ENCODE measurements at regions not wholly inside any gene's neighbourhood (a gene's known extent, or its start where the extent isn't known, plus 50 kb on each side); places are given as distances from the start of the nearest gene placed in this dataset.

DNA sequence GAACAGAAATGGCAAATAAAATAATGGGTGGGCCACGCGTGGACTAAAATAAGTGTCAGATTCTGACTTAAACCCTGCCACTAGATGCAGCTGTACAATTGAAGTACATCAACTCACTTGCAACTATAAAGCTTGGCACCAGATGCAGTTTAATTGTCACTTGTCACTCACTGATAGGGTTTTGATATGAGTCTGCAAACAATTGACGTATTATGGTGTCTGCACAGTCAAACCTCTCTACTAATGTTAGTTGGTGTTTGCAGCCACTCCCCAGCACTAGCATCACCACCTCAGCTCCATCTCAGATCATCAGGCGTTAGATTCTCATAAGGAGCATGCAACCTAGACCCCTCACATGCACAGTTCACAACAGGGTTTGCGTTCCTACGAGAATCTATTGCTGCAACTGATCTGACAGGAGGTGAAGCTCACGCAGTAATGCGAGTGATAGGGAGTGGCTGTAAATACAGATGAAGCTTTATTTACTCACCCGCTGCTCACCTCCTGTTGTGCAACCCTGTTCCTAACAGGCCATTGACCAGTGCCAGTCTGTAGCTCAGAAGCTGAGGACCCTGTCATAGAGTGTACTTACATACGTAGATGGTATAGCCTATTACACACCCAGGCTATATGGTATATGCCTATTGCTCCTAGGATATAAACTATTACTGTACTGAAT, 72.1 kb upstream of the SEMA6A start:
- Histone ChIP-seq H3K36me3 (ENCODE audit: control insufficient read depth in 2 of 2, insufficient read depth in 2 of 2, low read length in 1 of 2) (no peaks in the 10 kb centered on the region), H3K27ac (ENCODE audit: low read depth in 1 of 2, low read length in 1 of 2) (no peak overlapping the region)
- 97% methylated on average over 10 of the region's 10 CpGs for WGBS

DNA sequence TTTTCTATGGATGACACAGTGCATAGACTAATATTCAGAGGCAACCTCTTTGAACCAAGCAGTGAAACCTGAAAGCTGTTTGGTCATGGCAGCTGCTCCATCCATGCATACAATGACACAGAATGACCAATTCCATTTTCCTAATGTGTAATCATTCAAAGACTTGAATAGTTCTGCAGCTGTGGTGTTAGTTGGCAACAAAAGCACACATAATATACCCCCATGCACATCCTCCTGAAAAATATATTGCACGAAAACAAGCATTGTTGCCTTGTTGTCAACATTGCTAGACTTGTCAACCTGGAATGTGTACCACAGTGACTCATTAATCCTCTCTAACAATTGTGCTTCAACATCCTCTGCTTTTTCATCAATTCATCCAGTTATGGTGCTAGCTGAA, 71.0 kb upstream of the SEMA6A start:
- Histone ChIP-seq H3K36me3 (ENCODE audit: control insufficient read depth in 2 of 2, insufficient read depth in 2 of 2, low read length in 1 of 2) (no peaks in the 10 kb centered on the region), H3K27me3 (ENCODE audit: control insufficient read depth in 2 of 2, insufficient read depth in 1 of 2, low read length in 1 of 2) (no peaks in the 10 kb centered on the region), H3K9me3 (ENCODE audit: control insufficient read depth in 2 of 2, insufficient read depth in 1 of 2, low read length in 1 of 2) (no peaks in the 10 kb centered on the region), H3K4me1 (ENCODE audit: control insufficient read depth in 2 of 2, insufficient read depth in 2 of 2, low read length in 2 of 2) (no peaks in the 10 kb centered on the region), H3K4me3 (ENCODE audit: low read length in 2 of 2) (no peak overlapping the region), H3K27ac (ENCODE audit: low read depth in 1 of 2, low read length in 1 of 2) (no peak overlapping the region)
- 96% methylated on average over 1 of the region's 1 CpG for WGBS
- no peak for DNase-seq (ENCODE audit: low read depth in 6 of 9, low spot score in 9 of 9)

More for the DNA sequence above, 72.1 kb upstream of the SEMA6A start:
- Histone ChIP-seq H3K4me1 (ENCODE audit: control insufficient read depth in 2 of 2, insufficient read depth in 2 of 2, low read length in 2 of 2) (no peaks in the 10 kb centered on the region), H3K27me3 (ENCODE audit: control insufficient read depth in 2 of 2, insufficient read depth in 1 of 2, low read length in 1 of 2) (no peaks in the 10 kb centered on the region), H3K4me3 (ENCODE audit: low read length in 2 of 2) (no peak overlapping the region), H3K9me3 (ENCODE audit: control insufficient read depth in 2 of 2, insufficient read depth in 1 of 2, low read length in 1 of 2) (no peaks in the 10 kb centered on the region)
- DNase-seq (ENCODE audit: low read depth in 6 of 9, low spot score in 9 of 9) = no peak

DNA sequence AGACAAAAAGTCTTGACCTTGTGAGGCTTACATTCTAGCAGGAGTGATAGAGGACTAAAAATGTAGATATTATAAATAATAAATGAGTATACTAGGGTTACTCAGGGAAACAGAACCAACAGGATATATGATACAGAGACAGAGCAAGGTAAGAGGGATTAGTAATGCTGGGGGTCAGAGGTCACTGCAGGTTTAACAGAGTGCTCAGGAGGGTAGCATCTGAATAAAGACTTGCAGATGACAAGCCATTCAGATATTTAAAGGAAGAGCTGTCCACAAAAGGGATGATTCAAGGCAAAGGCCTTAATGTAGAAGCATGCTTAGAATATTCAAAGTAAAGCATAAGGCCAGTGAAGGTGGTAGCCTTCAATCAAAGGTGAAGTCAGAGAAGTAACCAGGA, 65.6 kb upstream of the SEMA6A start:
- DNase-seq (ENCODE audit: low read depth in 6 of 9, low spot score in 9 of 9) = no peak
- H3K4me1 ChIP-seq (ENCODE audit: control insufficient read depth in 2 of 2, insufficient read depth in 2 of 2, low read length in 2 of 2) = no peaks in the 10 kb centered on the region
- H3K9me3 ChIP-seq (ENCODE audit: control insufficient read depth in 2 of 2, insufficient read depth in 1 of 2, low read length in 1 of 2) = no peaks in the 10 kb centered on the region
- H3K4me3 ChIP-seq (ENCODE audit: low read length in 2 of 2) = no peak overlapping the region
- no peaks in the 10 kb centered on the region for H3K36me3 ChIP-seq (ENCODE audit: control insufficient read depth in 2 of 2, insufficient read depth in 2 of 2, low read length in 1 of 2)
- H3K27me3 ChIP-seq (ENCODE audit: control insufficient read depth in 2 of 2, insufficient read depth in 1 of 2, low read length in 1 of 2) = no peaks in the 10 kb centered on the region
- H3K27ac ChIP-seq (ENCODE audit: low read depth in 1 of 2, low read length in 1 of 2) = no peak overlapping the region

DNA sequence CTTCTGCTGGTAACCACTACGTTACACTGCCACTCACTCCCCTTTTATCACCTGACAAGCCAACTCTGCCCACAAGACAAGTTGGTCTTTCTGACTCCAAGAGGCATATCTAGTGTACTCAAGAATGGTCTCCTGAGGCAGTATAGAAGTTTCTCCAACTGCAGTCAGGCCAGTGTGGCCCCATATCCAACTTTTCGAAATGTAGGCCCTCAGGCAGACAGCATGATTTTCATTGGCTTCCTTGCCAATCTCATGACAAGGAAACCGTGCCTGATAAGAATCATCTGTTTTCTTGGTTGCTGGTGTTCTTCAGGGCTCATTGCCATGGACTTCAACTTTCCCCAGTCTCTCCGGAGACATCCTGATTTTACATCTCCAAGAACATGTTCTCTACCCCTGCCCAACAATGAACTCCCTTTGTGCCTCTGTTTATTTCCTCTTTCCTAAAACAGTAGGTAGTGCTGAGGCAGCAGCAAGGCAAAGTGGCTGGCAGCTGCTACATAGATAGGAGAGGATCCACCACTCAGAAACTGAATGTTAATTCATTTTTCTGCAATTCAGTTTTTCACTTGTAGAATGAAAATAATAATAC, 62.6 kb upstream of the SEMA6A start:
- DNase-seq (ENCODE audit: low read depth in 6 of 9, low spot score in 9 of 9) = no peak
- H3K4me3 ChIP-seq (ENCODE audit: low read length in 2 of 2) = no peak overlapping the region
- H3K4me1 ChIP-seq (ENCODE audit: control insufficient read depth in 2 of 2, insufficient read depth in 2 of 2, low read length in 2 of 2) = no peaks in the 10 kb centered on the region
- no peaks in the 10 kb centered on the region for H3K9me3 ChIP-seq (ENCODE audit: control insufficient read depth in 2 of 2, insufficient read depth in 1 of 2, low read length in 1 of 2)
- H3K36me3 ChIP-seq (ENCODE audit: control insufficient read depth in 2 of 2, insufficient read depth in 2 of 2, low read length in 1 of 2) = no peaks in the 10 kb centered on the region
- no peaks in the 10 kb centered on the region for H3K27me3 ChIP-seq (ENCODE audit: control insufficient read depth in 2 of 2, insufficient read depth in 1 of 2, low read length in 1 of 2)
- H3K27ac ChIP-seq (ENCODE audit: low read depth in 1 of 2, low read length in 1 of 2) = no peak overlapping the region
- WGBS = 71% methylated on average over 4 of the region's 4 CpGs

DNA sequence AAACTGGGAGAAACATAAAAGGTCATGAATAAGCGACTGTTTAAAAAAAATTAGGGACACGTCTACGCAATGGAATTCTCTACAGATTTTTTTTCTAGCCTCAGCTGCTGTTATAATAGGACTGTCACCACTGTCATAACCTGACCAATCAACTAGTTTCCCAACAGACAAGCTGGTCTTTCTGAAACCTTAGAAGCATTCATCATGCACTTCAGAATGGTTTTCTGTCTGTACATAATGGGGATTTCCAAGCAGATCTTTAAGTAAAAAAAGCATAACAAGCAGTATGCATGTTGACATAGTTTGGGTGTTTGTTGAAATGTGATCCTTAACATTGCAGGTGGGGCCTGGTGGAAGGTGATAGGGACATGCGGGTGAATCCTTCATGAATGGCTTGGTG, 58.3 kb upstream of the SEMA6A start:
- WGBS = 85% methylated on average over 4 of the region's 4 CpGs

DNA sequence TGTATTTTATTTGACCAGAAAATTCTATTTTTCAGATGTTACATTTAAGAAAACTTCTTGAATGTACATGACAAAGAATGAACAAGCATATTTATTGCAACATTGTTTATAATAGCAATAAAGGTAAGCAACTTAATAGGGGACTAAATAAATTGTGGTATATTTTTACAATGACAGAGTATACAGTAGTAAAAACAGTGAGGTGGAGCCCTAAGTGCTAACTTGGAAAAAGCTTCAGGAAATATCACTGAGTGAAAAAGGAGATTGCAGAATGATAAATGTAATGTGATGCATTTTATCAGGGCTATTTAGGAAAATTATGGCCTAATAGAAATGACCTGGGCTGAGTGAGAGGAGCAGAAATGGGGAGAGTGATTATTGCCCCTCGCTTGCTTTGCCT, 56.5 kb upstream of the SEMA6A start:
- no peak for DNase-seq (ENCODE audit: low read depth in 6 of 9, low spot score in 9 of 9)
- no peaks in the 10 kb centered on the region for H3K36me3 ChIP-seq (ENCODE audit: control insufficient read depth in 2 of 2, insufficient read depth in 2 of 2, low read length in 1 of 2)
- H3K27ac ChIP-seq (ENCODE audit: low read depth in 1 of 2, low read length in 1 of 2) = no peak overlapping the region
- 93% methylated on average over 1 of the region's 1 CpG for WGBS
- no peaks in the 10 kb centered on the region for H3K4me1 ChIP-seq (ENCODE audit: control insufficient read depth in 2 of 2, insufficient read depth in 2 of 2, low read length in 2 of 2)
- no peaks in the 10 kb centered on the region for H3K9me3 ChIP-seq (ENCODE audit: control insufficient read depth in 2 of 2, insufficient read depth in 1 of 2, low read length in 1 of 2)
- H3K4me3 ChIP-seq (ENCODE audit: low read length in 2 of 2) = no peak overlapping the region
- no peaks in the 10 kb centered on the region for H3K27me3 ChIP-seq (ENCODE audit: control insufficient read depth in 2 of 2, insufficient read depth in 1 of 2, low read length in 1 of 2)

More for the DNA sequence above, 58.3 kb upstream of the SEMA6A start:
- peak in 1 of 9 donors; percentile 18 for DNase-seq (ENCODE audit: low read depth in 6 of 9, low spot score in 9 of 9)
- no peak overlapping the region for H3K4me3 ChIP-seq (ENCODE audit: low read length in 2 of 2)
- H3K27me3 ChIP-seq (ENCODE audit: control insufficient read depth in 2 of 2, insufficient read depth in 1 of 2, low read length in 1 of 2) = no peaks in the 10 kb centered on the region
- no peaks in the 10 kb centered on the region for H3K4me1 ChIP-seq (ENCODE audit: control insufficient read depth in 2 of 2, insufficient read depth in 2 of 2, low read length in 2 of 2)
- no peaks in the 10 kb centered on the region for H3K9me3 ChIP-seq (ENCODE audit: control insufficient read depth in 2 of 2, insufficient read depth in 1 of 2, low read length in 1 of 2)
- H3K36me3 ChIP-seq (ENCODE audit: control insufficient read depth in 2 of 2, insufficient read depth in 2 of 2, low read length in 1 of 2) = no peaks in the 10 kb centered on the region
- H3K27ac ChIP-seq (ENCODE audit: low read depth in 1 of 2, low read length in 1 of 2) = peak overlapping the region in 1 of 2 donors; percentile 27

DNA sequence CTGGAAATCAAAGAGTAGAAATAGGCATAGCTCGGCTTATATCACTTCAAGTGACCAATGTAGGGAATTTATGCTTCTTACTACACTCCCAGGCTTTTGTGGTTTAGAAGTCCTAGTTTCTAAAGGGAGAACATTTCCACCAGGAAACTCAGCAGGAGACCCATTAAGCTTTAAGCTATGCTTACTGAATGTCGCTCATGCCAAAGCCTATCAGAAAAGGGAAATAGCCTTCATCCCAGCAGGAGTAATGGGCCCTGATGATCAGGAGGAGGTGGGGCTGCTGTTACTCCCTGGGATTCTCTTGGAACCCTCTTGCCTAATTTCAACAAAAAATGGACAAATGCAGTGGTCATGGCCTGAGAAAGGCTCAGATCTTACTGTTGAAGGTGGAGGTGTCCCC, 54.5 kb upstream of the SEMA6A start:
- WGBS = 97% methylated on average over 2 of the region's 2 CpGs
- Histone ChIP-seq H3K27ac (ENCODE audit: low read depth in 1 of 2, low read length in 1 of 2) (no peak overlapping the region), H3K27me3 (ENCODE audit: control insufficient read depth in 2 of 2, insufficient read depth in 1 of 2, low read length in 1 of 2) (no peaks in the 10 kb centered on the region), H3K4me3 (ENCODE audit: low read length in 2 of 2) (no peak overlapping the region), H3K9me3 (ENCODE audit: control insufficient read depth in 2 of 2, insufficient read depth in 1 of 2, low read length in 1 of 2) (no peaks in the 10 kb centered on the region), H3K4me1 (ENCODE audit: control insufficient read depth in 2 of 2, insufficient read depth in 2 of 2, low read length in 2 of 2) (no peaks in the 10 kb centered on the region), H3K36me3 (ENCODE audit: control insufficient read depth in 2 of 2, insufficient read depth in 2 of 2, low read length in 1 of 2) (no peaks in the 10 kb centered on the region)
- no peak for DNase-seq (ENCODE audit: low read depth in 6 of 9, low spot score in 9 of 9)

DNA sequence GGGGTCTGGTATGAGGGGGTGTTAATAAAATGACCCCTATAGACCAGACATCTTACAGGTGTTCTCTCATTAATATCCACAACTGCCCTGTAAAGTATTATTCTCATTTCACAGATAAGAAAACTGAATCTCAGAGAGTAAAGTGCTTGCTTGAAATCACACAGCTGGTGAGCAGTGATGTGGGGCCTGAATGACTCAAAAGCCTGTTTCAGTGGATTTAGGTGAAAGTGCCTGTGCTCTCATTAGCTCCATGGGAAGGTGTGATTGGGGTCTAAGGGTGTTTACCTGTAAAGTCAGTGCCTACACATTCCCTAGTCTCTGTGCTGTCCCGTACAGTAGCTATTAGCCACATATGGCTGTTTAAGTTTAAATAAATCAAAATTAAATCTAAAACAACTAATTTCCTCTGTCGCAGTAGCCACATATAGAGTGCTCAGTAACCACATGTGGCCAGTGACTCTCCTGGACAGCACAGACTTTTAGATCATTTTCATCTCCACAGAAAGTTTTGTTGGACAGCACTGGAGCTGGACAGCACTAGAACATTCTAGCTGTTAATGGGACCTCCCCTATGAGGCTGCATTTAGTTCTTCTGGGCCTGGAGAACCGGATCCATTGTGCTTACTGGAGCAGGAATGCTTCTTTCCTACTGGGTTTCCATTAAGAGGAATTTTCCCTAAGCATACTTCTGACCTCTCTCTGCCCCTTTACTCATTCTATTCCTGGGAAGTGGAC, 52.5 kb upstream of the SEMA6A start:
- H3K27ac ChIP-seq (ENCODE audit: low read depth in 1 of 2, low read length in 1 of 2) = peak overlapping the region in 1 of 2 donors; percentile 20
- H3K4me3 ChIP-seq (ENCODE audit: low read length in 2 of 2) = no peak overlapping the region
- no peak for DNase-seq (ENCODE audit: low read depth in 6 of 9, low spot score in 9 of 9)
- no peaks in the 10 kb centered on the region for H3K9me3 ChIP-seq (ENCODE audit: control insufficient read depth in 2 of 2, insufficient read depth in 1 of 2, low read length in 1 of 2)
- H3K36me3 ChIP-seq (ENCODE audit: control insufficient read depth in 2 of 2, insufficient read depth in 2 of 2, low read length in 1 of 2) = no peaks in the 10 kb centered on the region
- no peaks in the 10 kb centered on the region for H3K27me3 ChIP-seq (ENCODE audit: control insufficient read depth in 2 of 2, insufficient read depth in 1 of 2, low read length in 1 of 2)
- no peaks in the 10 kb centered on the region for H3K4me1 ChIP-seq (ENCODE audit: control insufficient read depth in 2 of 2, insufficient read depth in 2 of 2, low read length in 2 of 2)
- WGBS = 94% methylated on average over 3 of the region's 3 CpGs

DNA sequence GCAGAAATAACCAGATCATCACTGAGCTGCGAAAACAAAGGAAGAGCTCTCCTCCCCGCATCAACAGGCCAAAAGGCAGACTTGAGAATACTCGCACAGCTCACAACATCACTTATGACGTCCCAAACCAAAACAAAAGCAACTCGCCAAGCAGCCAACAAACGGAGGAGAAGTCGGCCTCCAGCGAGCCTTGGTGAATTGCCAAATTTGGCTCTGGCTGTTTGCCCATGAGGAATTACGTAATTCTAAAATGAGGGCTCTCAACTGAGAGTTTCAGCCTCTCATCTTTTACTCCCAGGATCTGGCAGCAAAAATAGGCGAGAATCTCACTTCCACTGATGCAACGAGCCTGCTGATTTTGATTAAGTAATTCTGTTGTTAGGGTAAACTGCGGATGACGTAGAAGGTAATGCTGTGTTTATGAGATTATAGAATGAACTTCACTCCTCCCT, 51.7 kb upstream of the SEMA6A start:
- Histone ChIP-seq H3K27ac (ENCODE audit: low read depth in 1 of 2, low read length in 1 of 2) (peak overlapping the region in 1 of 2 donors; percentile 42), H3K36me3 (ENCODE audit: control insufficient read depth in 2 of 2, insufficient read depth in 2 of 2, low read length in 1 of 2) (no peaks in the 10 kb centered on the region), H3K9me3 (ENCODE audit: control insufficient read depth in 2 of 2, insufficient read depth in 1 of 2, low read length in 1 of 2) (no peaks in the 10 kb centered on the region), H3K4me1 (ENCODE audit: control insufficient read depth in 2 of 2, insufficient read depth in 2 of 2, low read length in 2 of 2) (no peaks in the 10 kb centered on the region), H3K27me3 (ENCODE audit: control insufficient read depth in 2 of 2, insufficient read depth in 1 of 2, low read length in 1 of 2) (no peaks in the 10 kb centered on the region), H3K4me3 (ENCODE audit: low read length in 2 of 2) (no peak overlapping the region)
- DNase-seq (ENCODE audit: low read depth in 6 of 9, low spot score in 9 of 9) = peak in 3 of 9 donors; percentile 2 to 21 (median 9)
- WGBS = 75% methylated on average over 13 of the region's 13 CpGs

Measured in thymus (tissue), 11 donors.